ENCODE measurements at regions not wholly inside any gene's neighbourhood (a gene's known extent, or its start where the extent isn't known, plus 50 kb on each side); places are given as distances from the start of the nearest gene placed in this dataset.

- TF ChIP-seq CTCF (IDR thresholded peaks at IDR 0.05) (no peak), POLR2A (IDR thresholded peaks at IDR 0.05) (no peak), EP300 (IDR thresholded peaks at IDR 0.05) (no peak)
These were observed 432.1 kb downstream of the LPIN1 start for GRCh38 chr2:12178289-12179080.
